ENCODE measurements at regions not wholly inside any gene's neighbourhood (a gene's known extent, or its start where the extent isn't known, plus 50 kb on each side); places are given as distances from the start of the nearest gene placed in this dataset.
A peak's percentile ranks its signal among the peaks of the same experiment; 100 is the strongest.
"Not testable (repeated sequence)": the region's sequence is repeated elsewhere in the genome, so short reads cannot be mapped to it uniquely, and the experiment has no call there.

- no peaks in the 10 kb centered on the region for H3K9me3 Mint-ChIP-seq
- H3K36me3 Mint-ChIP-seq: no peaks in the 10 kb centered on the region
- H3K4me1 Mint-ChIP-seq: no peaks in the 10 kb centered on the region
- ATAC-seq (replicated peaks): no peak
- no peak overlapping the region for H3K4me3 Mint-ChIP-seq
- H3K27ac Mint-ChIP-seq: no peak overlapping the region
- DNase-seq: no peak
- no peaks in the 10 kb centered on the region for H3K27me3 Mint-ChIP-seq
Observed at GRCh38 chr7:51451751-51452476, 135.3 kb upstream of the COBL start.

GRCh38 chr7:51450541-51450940 lies 133.9 kb upstream of the COBL start:
- DNase-seq (no peak), ATAC-seq (replicated peaks) (no peak)
- H3K27ac Mint-ChIP-seq: no peak overlapping the region
- no peak overlapping the region for H3K4me3 Mint-ChIP-seq
- H3K9me3 Mint-ChIP-seq: no peaks in the 10 kb centered on the region
- H3K4me1 Mint-ChIP-seq: no peaks in the 10 kb centered on the region
- no peaks in the 10 kb centered on the region for H3K36me3 Mint-ChIP-seq
- no peaks in the 10 kb centered on the region for H3K27me3 Mint-ChIP-seq

DNA sequence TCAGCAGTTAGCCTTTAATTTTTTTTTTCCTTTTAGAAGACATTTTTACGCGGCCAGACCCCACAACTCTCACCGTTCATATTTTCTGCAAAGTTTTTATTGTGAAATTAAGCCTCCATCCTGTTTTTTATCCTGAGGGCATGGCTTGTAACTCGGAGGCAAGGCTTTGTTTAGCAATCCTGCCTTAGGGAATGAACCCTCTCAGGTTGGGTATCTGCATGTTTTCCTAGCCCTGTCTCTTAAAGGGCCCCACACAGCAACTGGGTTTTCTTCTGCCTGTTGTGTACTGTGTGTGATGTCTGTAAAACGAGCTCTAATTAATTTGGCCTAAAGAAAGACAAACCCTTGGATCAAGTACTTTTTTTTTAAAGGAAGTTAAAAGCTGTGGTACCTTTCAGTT lies 130.2 kb upstream of the COBL start:
- ATAC-seq (replicated peaks) (no peak), DNase-seq (no peak)
- no peaks in the 10 kb centered on the region for H3K4me1 Mint-ChIP-seq
- H3K36me3 Mint-ChIP-seq: no peaks in the 10 kb centered on the region
- H3K27me3 Mint-ChIP-seq: no peaks in the 10 kb centered on the region
- H3K4me3 Mint-ChIP-seq: no peak overlapping the region
- H3K9me3 Mint-ChIP-seq: peaks cover 8 to 10% of the 10 kb centered on the region in 2 donors
- H3K27ac Mint-ChIP-seq: no peak overlapping the region

DNA sequence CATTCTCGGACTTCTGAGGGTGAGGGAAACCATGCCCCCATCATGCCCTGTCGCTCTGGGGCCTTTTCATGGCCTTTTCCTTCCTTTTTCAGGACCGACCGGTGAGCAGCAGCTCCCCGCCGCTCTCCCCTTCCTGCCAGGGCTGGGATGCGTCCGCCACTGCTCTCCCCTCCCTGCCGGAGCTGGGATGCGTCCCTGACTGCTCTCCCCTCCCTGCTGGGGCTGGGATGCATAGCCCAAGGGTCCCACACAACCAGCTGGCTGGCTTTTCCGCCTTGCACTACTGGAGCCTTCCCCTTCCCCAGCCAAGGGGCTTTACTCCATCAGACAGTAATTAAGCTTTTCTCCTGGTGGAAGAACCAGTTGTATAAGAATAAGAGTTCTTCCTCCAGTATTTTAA lies 129.7 kb upstream of the COBL start:
- Mint-ChIP-seq H3K4me3 (no peak overlapping the region), H3K27ac (no peak overlapping the region), H3K27me3 (no peaks in the 10 kb centered on the region), H3K4me1 (no peaks in the 10 kb centered on the region), H3K36me3 (no peaks in the 10 kb centered on the region), H3K9me3 (peaks cover 8 to 10% of the 10 kb centered on the region in 2 donors)
- no peak for ATAC-seq (replicated peaks)
- DNase-seq: no peak

GRCh38 chr7:51444936-51445335 lies 128.3 kb upstream of the COBL start:
- Mint-ChIP-seq H3K27me3 (no peaks in the 10 kb centered on the region), H3K36me3 (no peaks in the 10 kb centered on the region), H3K27ac (no peak overlapping the region), H3K4me1 (no peaks in the 10 kb centered on the region), H3K9me3 (peaks cover 8 to 10% of the 10 kb centered on the region in 2 donors), H3K4me3 (no peak overlapping the region)
- DNase-seq: no peak
- no peak for ATAC-seq (replicated peaks)

DNA sequence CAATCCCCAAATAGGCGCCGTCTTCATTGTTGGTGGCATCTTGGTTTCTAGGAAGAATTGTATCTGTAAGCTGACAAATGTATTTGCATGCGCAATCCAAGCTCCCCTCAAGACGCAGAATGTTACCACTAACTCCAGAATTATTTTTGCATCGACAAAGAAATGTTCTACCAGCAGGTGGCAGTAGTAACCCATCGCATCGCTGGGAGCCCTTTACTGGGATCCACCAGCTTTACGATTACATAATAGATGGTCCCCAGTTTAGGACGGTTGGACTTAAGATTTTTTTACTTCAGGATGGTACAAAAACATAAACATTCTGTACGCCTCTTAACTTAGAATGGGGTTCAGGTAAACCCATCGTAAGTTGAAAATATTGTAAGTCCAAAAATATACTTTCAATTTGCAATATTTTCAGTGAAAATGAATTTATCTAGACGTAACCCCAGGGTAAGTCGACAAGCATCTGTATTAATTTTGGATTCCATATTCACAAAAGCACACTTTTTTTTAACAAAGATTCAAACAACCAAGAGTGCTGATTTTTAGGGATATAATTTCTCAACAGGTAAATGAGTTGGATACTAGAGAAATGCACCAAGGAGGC lies 114.0 kb upstream of the COBL start:
- Mint-ChIP-seq H3K27me3 (peaks cover 12 to 23% of the 10 kb centered on the region in 2 donors), H3K4me3 (no peak overlapping the region), H3K36me3 (no peaks in the 10 kb centered on the region), H3K9me3 (no peaks in the 10 kb centered on the region), H3K4me1 (no peaks in the 10 kb centered on the region), H3K27ac (no peak overlapping the region)
- peak; percentile 6 for DNase-seq
- peak; percentile 31 to 55 for ATAC-seq (replicated peaks)

DNA sequence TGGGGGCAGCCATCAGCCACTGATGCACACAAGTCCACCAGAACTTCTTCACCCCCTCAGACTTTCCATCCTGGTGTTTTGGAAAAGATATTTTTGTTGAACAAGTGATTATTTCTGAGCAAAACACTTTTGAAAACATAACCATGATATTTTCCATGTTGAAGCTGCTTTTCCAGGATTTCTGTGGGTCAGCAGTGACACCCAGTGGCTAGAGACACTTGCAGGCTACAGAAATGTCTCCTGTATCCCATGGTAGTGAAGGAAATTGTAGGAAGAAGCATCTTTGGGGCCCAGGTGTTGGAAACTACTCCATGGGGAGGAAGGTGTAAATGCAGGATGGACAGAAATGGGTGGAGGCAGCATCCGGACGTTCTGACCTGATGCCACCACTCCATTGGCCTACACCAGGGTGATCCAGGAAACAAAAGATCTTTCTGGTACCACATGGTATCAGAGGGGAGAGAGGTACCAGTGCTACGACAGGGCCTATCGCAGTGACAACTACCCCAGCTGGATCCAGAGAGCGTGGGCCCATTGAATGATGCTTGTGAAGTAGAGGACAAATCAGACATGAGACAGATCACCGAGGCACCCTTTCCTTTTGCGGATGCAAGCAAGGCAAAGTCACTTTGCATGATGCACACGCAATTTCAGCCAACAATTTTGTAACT lies 111.7 kb upstream of the COBL start:
- H3K36me3 Mint-ChIP-seq: no peaks in the 10 kb centered on the region
- no peaks in the 10 kb centered on the region for H3K4me1 Mint-ChIP-seq
- H3K9me3 Mint-ChIP-seq: no peaks in the 10 kb centered on the region
- DNase-seq: no peak
- H3K27me3 Mint-ChIP-seq: peaks cover 10 to 12% of the 10 kb centered on the region in 2 donors
- H3K27ac Mint-ChIP-seq: no peak overlapping the region
- H3K4me3 Mint-ChIP-seq: no peak overlapping the region
- ATAC-seq (replicated peaks): no peak

GRCh38 chr7:51426163-51426562 lies 109.6 kb upstream of the COBL start:
- H3K36me3 Mint-ChIP-seq: no peaks in the 10 kb centered on the region

GRCh38 chr7:51409934-51410333 lies 93.3 kb upstream of the COBL start:
- not testable (repeated sequence) for ATAC-seq (replicated peaks); H3K36me3 Mint-ChIP-seq; H3K4me3 Mint-ChIP-seq; H3K27me3 Mint-ChIP-seq; H3K4me1 Mint-ChIP-seq; H3K9me3 Mint-ChIP-seq; DNase-seq; H3K27ac Mint-ChIP-seq

More at GRCh38 chr7:51426163-51426562, 109.6 kb upstream of the COBL start:
- Mint-ChIP-seq H3K27me3 (peaks cover 10 to 12% of the 10 kb centered on the region in 2 donors), H3K4me1 (no peaks in the 10 kb centered on the region), H3K27ac (no peak overlapping the region), H3K9me3 (no peaks in the 10 kb centered on the region), H3K4me3 (no peak overlapping the region)
- no peak for DNase-seq
- no peak for ATAC-seq (replicated peaks)

GRCh38 chr7:51397608-51398007 lies 81.0 kb upstream of the COBL start:
- not testable (repeated sequence) for H3K27me3 Mint-ChIP-seq; H3K9me3 Mint-ChIP-seq; DNase-seq; H3K27ac Mint-ChIP-seq; ATAC-seq (replicated peaks); H3K36me3 Mint-ChIP-seq; H3K4me1 Mint-ChIP-seq; H3K4me3 Mint-ChIP-seq

GRCh38 chr7:51393003-51393402 lies 76.4 kb upstream of the COBL start:
- not testable (repeated sequence) for ATAC-seq (replicated peaks); H3K4me1 Mint-ChIP-seq; DNase-seq; H3K27ac Mint-ChIP-seq; H3K36me3 Mint-ChIP-seq; H3K4me3 Mint-ChIP-seq; H3K9me3 Mint-ChIP-seq; H3K27me3 Mint-ChIP-seq

- H3K27ac Mint-ChIP-seq; H3K4me3 Mint-ChIP-seq; DNase-seq; H3K4me1 Mint-ChIP-seq; H3K27me3 Mint-ChIP-seq; ATAC-seq (replicated peaks); H3K9me3 Mint-ChIP-seq; H3K36me3 Mint-ChIP-seq: not testable (repeated sequence)
Observed at GRCh38 chr7:51389952-51390351, 73.3 kb upstream of the COBL start.

- DNase-seq; H3K9me3 Mint-ChIP-seq; H3K27me3 Mint-ChIP-seq; H3K4me1 Mint-ChIP-seq; H3K36me3 Mint-ChIP-seq; H3K27ac Mint-ChIP-seq; H3K4me3 Mint-ChIP-seq; ATAC-seq (replicated peaks): not testable (repeated sequence)
Observed at GRCh38 chr7:51389216-51389812, 72.7 kb upstream of the COBL start.

- not testable (repeated sequence) for H3K4me3 Mint-ChIP-seq; H3K9me3 Mint-ChIP-seq; H3K27ac Mint-ChIP-seq; H3K4me1 Mint-ChIP-seq; H3K27me3 Mint-ChIP-seq; ATAC-seq (replicated peaks); DNase-seq; H3K36me3 Mint-ChIP-seq
Observed at GRCh38 chr7:51388241-51388640, 71.6 kb upstream of the COBL start.
